ENCODE measurements at regions not wholly inside any gene's neighbourhood (a gene's known extent, or its start where the extent isn't known, plus 50 kb on each side); places are given as distances from the start of the nearest gene placed in this dataset.

- 0% methylated on average over 2 of the region's 2 CpGs for WGBS (ENCODE audit: insufficient coverage, low coverage, missing lambda C conversion rate)
- BruUV-seq (replicated peaks), result no TSS peak
These were observed 120.0 kb downstream of the CYSLTR2 start for GRCh38 chr13:48773531-48774275.

GRCh38 chr13:48775285-48775684 is 121.6 kb downstream of the CYSLTR2 start:
- ChIA-PET POLR2A (no interaction called here), CTCF (ENCODE audit: low intra/inter-chr PET ratio) (no interaction called here)
- in situ Hi-C loops (cut with MboI) (no loop called here), intact Hi-C loops (cut with micrococcal nuclease) (no loop called here)
- Histone ChIP-seq H3K9ac (ENCODE audit: insufficient read depth in 1 of 2, low read depth in 2 of 2, low read length in 2 of 2) (no peak overlapping the region), H3K4me1 (replicated peaks in 1 of 2; ENCODE audit: control insufficient read depth in 2 of 2, insufficient read depth in 2 of 2, low read length in 2 of 2) (no peaks in the 10 kb centered on the region), H3K4me3 (no peak overlapping the region), H2AFZ (ENCODE audit: low read depth, low read length) (no peak overlapping the region), H3K9me1 (ENCODE audit: control insufficient read depth, insufficient read depth, low read length) (no peaks in the 10 kb centered on the region), H3K27me3 (ENCODE audit: control insufficient read depth in 2 of 2, insufficient read depth in 2 of 2, low read length in 2 of 2) (0 out of 5 replicates have a peak, but pooled peaks cover 0 to 5% of the 10 kb centered on the region in 2 experiments), H3K27ac (ENCODE audit: extremely low read depth, low read depth, low read length) (no peak overlapping the region), H3K9me3 (replicated peaks; ENCODE audit: control insufficient read depth, insufficient read depth, low read depth, low read length) (no peaks in the 10 kb centered on the region), H3K4me2 (ENCODE audit: insufficient read depth, low read length) (no peak overlapping the region), H3K79me2 (ENCODE audit: control insufficient read depth, insufficient read depth, low read length) (no peaks in the 10 kb centered on the region), H3K36me3 (ENCODE audit: control insufficient read depth, insufficient read depth, low read length) (no peaks in the 10 kb centered on the region), H4K20me1 (replicated peaks; ENCODE audit: control insufficient read depth, insufficient read depth, low read length) (no peaks in the 10 kb centered on the region)
- no peak for DNase-seq (ENCODE audit: extremely low read depth in 1 of 4, low spot score in 3 of 4)
- WGBS (ENCODE audit: insufficient coverage, low coverage, missing lambda C conversion rate), result 3% methylated on average over 2 of the region's 2 CpGs
- ATAC-seq, result no peak
- no peak for FAIRE-seq
- BruUV-seq (replicated peaks), result no TSS peak
- no peak for TF ChIP-seq RBM17 (IDR thresholded peaks at IDR 0.05; ENCODE audit: borderline replicate concordance, low read depth, low read length)
- no peak for TF ChIP-seq BACH1 (tag; IDR thresholded peaks at IDR 0.05)
- TF ChIP-seq RBM22 (IDR thresholded peaks at IDR 0.05; ENCODE audit: low read depth, low read length, poor library complexity, severe bottlenecking), result no peak
- no peak for TF ChIP-seq ZNF140 (CRISPR knock-in tag; IDR thresholded peaks at IDR 0.05)
- TF ChIP-seq ZNF12 (CRISPR knock-in tag; IDR thresholded peaks at IDR 0.05), result no peak
- TF ChIP-seq PRPF4 (IDR thresholded peaks at IDR 0.05; ENCODE audit: insufficient read depth, low read depth, low read length, poor library complexity, severe bottlenecking), result no peak
- no peak for TF ChIP-seq POLR2AphosphoS2 (IDR thresholded peaks at IDR 0.05; ENCODE audit: low read length)
- no peak for TF ChIP-seq ZMIZ1 (IDR thresholded peaks at IDR 0.05; ENCODE audit: low read depth in 2 of 2, low read length in 2 of 2)
- no peak for TF ChIP-seq ZBTB9 (CRISPR knock-in tag; IDR thresholded peaks at IDR 0.05)

More at GRCh38 chr13:48773531-48774275, 120.0 kb downstream of the CYSLTR2 start:
- Histone ChIP-seq H3K36me3 (ENCODE audit: control insufficient read depth, insufficient read depth, low read length) (no peaks in the 10 kb centered on the region), H3K79me2 (ENCODE audit: control insufficient read depth, insufficient read depth, low read length) (no peaks in the 10 kb centered on the region), H3K27me3 (ENCODE audit: control insufficient read depth in 2 of 2, insufficient read depth in 2 of 2, low read length in 2 of 2) (0 out of 5 replicates have a peak, but pooled peaks cover 0 to 5% of the 10 kb centered on the region in 2 experiments), H3K27ac (ENCODE audit: extremely low read depth, low read depth, low read length) (no peak overlapping the region), H3K4me3 (no peak overlapping the region), H3K9ac (ENCODE audit: insufficient read depth in 1 of 2, low read depth in 2 of 2, low read length in 2 of 2) (no peak overlapping the region), H3K4me1 (replicated peaks in 1 of 2; ENCODE audit: control insufficient read depth in 2 of 2, insufficient read depth in 2 of 2, low read length in 2 of 2) (no peaks in the 10 kb centered on the region), H4K20me1 (replicated peaks; ENCODE audit: control insufficient read depth, insufficient read depth, low read length) (no peaks in the 10 kb centered on the region), H2AFZ (ENCODE audit: low read depth, low read length) (no peak overlapping the region), H3K9me1 (ENCODE audit: control insufficient read depth, insufficient read depth, low read length) (no peaks in the 10 kb centered on the region), H3K4me2 (ENCODE audit: insufficient read depth, low read length) (no peak overlapping the region), H3K9me3 (replicated peaks; ENCODE audit: control insufficient read depth, insufficient read depth, low read depth, low read length) (no peaks in the 10 kb centered on the region)
- DNase-seq (ENCODE audit: extremely low read depth in 1 of 4, low spot score in 3 of 4) (no peak), ATAC-seq (no peak), FAIRE-seq (no peak)
- ChIA-PET POLR2A (no interaction called here), CTCF (ENCODE audit: low intra/inter-chr PET ratio) (no interaction called here)
- in situ Hi-C loops (cut with MboI) (loop anchor here (5.0 to 25.0 kb wide), 2 partner anchors 176 to 436 kb away; no protein-coding TSS in a partner anchor), intact Hi-C loops (cut with micrococcal nuclease) (no loop called here)
- no peak for TF ChIP-seq ARHGAP35 (IDR thresholded peaks at IDR 0.05; ENCODE audit: partially characterized antibody)

Data from K562 (cell line).